ENCODE measurements at regions not wholly inside any gene's neighbourhood (a gene's known extent, or its start where the extent isn't known, plus 50 kb on each side); places are given as distances from the start of the nearest gene placed in this dataset.

DNA sequence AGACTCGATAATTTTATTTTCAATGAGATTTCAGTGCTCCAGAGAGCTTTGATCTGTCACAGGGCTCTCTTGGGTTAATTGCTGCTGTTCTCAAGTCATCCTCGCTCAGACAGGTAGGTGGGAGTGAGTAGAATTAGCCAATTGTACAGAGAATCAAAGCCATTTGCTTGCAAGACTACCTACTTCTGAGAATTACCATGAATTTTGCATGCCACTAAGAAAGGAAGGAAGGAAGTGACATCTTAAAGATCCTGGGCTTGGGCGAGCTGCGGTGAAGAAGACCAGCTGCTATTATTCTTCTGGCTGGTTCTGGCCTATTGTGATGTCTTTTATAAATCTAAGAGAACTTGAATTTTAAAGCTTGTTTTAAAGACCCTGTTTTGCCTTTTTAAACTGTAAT is 154.1 kb upstream of the LPP start:
- Histone ChIP-seq H3K36me3 (ENCODE audit: control insufficient read depth in 4 of 4, insufficient read depth in 3 of 4, low read depth in 1 of 4, low read length in 3 of 4) (no peaks in the 10 kb centered on the region), H3K4me3 (ENCODE audit: low read depth in 1 of 3, low read length in 3 of 3) (no peak overlapping the region), H3K9me3 (ENCODE audit: control insufficient read depth in 4 of 4, low read length in 3 of 4) (no peaks in the 10 kb centered on the region), H3K27me3 (ENCODE audit: control insufficient read depth in 4 of 4, insufficient read depth in 4 of 4, low read length in 3 of 4) (no peaks in the 10 kb centered on the region), H3K9ac (ENCODE audit: low read depth in 1 of 2, low read length in 2 of 2) (no peak overlapping the region), H3K4me1 (ENCODE audit: control insufficient read depth in 4 of 4, insufficient read depth in 4 of 4, low read length in 3 of 4) (peaks cover 16 to 68% (median 57%) of the 10 kb centered on the region in 4 donors), H3K27ac (ENCODE audit: low read depth in 1 of 2, low read length in 2 of 2) (peak overlapping the region; percentile 12 to 69)
- no peak for DNase-seq (ENCODE audit: low spot score)
- TF ChIP-seq, protein P1, sequence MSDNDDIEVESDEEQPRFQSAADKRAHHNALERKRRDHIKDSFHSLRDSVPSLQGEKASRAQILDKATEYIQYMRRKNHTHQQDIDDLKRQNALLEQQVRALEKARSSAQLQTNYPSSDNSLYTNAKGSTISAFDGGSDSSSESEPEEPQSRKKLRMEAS (IDR thresholded peaks at IDR 0.05): no peak
- TF ChIP-seq FOXA1 (IDR thresholded peaks at IDR 0.05) (no peak), RXRA (IDR thresholded peaks at IDR 0.05) (no peak), HNF4A (conservative IDR thresholded peaks at IDR 0.05) (no peak), SP1 (IDR thresholded peaks at IDR 0.05) (no peak)
- TF ChIP-seq, protein P2, sequence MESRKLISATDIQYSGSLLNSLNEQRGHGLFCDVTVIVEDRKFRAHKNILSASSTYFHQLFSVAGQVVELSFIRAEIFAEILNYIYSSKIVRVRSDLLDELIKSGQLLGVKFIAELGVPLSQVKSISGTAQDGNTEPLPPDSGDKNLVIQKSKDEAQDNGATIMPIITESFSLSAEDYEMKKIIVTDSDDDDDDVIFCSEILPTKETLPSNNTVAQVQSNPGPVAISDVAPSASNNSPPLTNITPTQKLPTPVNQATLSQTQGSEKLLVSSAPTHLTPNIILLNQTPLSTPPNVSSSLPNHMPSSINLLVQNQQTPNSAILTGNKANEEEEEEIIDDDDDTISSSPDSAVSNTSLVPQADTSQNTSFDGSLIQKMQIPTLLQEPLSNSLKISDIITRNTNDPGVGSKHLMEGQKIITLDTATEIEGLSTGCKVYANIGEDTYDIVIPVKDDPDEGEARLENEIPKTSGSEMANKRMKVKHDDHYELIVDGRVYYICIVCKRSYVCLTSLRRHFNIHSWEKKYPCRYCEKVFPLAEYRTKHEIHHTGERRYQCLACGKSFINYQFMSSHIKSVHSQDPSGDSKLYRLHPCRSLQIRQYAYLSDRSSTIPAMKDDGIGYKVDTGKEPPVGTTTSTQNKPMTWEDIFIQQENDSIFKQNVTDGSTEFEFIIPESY (IDR thresholded peaks at IDR 0.05): no peak
- WGBS: 78% methylated on average over 4 of the region's 4 CpGs

DNA sequence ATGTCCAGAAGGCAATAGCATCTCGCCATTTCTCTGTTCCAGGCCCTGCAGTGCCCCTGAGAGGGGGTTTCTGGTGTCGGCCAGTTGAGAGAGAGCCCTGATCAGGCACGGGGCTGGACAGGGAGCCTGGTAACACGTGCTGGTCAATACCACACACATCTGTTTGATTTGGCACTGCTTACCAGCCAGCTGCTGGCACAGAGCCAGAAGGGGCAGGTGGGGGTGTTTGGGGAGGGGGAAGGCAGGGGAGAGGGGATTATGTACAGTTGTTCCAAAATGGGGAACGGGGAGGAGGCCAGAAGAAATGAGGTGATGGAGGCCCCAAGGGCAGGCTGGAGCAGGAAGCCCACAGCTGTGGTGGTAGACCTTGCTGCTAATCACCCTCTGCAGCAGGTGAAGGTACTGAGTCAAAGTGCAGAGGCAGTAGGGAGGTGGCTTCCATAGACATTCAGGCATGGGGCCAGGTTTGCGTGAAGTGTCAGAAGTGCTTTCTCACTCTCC is 153.5 kb upstream of the LPP start:
- 23% methylated on average over 6 of the region's 6 CpGs for WGBS
- Histone ChIP-seq H3K27ac (ENCODE audit: low read depth in 1 of 2, low read length in 2 of 2) (peak overlapping the region; percentile 12 to 69), H3K27me3 (ENCODE audit: control insufficient read depth in 4 of 4, insufficient read depth in 4 of 4, low read length in 3 of 4) (no peaks in the 10 kb centered on the region), H3K9ac (ENCODE audit: low read depth in 1 of 2, low read length in 2 of 2) (no peak overlapping the region), H3K9me3 (ENCODE audit: control insufficient read depth in 4 of 4, low read length in 3 of 4) (no peaks in the 10 kb centered on the region), H3K4me3 (ENCODE audit: low read depth in 1 of 3, low read length in 3 of 3) (no peak overlapping the region), H3K4me1 (ENCODE audit: control insufficient read depth in 4 of 4, insufficient read depth in 4 of 4, low read length in 3 of 4) (peaks cover 16 to 68% (median 57%) of the 10 kb centered on the region in 4 donors), H3K36me3 (ENCODE audit: control insufficient read depth in 4 of 4, insufficient read depth in 3 of 4, low read depth in 1 of 4, low read length in 3 of 4) (no peaks in the 10 kb centered on the region)
- peak; percentile 51 for DNase-seq (ENCODE audit: low spot score)
- TF ChIP-seq, protein P3, sequence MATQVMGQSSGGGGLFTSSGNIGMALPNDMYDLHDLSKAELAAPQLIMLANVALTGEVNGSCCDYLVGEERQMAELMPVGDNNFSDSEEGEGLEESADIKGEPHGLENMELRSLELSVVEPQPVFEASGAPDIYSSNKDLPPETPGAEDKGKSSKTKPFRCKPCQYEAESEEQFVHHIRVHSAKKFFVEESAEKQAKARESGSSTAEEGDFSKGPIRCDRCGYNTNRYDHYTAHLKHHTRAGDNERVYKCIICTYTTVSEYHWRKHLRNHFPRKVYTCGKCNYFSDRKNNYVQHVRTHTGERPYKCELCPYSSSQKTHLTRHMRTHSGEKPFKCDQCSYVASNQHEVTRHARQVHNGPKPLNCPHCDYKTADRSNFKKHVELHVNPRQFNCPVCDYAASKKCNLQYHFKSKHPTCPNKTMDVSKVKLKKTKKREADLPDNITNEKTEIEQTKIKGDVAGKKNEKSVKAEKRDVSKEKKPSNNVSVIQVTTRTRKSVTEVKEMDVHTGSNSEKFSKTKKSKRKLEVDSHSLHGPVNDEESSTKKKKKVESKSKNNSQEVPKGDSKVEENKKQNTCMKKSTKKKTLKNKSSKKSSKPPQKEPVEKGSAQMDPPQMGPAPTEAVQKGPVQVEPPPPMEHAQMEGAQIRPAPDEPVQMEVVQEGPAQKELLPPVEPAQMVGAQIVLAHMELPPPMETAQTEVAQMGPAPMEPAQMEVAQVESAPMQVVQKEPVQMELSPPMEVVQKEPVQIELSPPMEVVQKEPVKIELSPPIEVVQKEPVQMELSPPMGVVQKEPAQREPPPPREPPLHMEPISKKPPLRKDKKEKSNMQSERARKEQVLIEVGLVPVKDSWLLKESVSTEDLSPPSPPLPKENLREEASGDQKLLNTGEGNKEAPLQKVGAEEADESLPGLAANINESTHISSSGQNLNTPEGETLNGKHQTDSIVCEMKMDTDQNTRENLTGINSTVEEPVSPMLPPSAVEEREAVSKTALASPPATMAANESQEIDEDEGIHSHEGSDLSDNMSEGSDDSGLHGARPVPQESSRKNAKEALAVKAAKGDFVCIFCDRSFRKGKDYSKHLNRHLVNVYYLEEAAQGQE (IDR thresholded peaks at IDR 0.05): peak; percentile 76
- TF ChIP-seq HNF4A (conservative IDR thresholded peaks at IDR 0.05) (peak in 1 of 2 donors; percentile 49), TAF1 (conservative IDR thresholded peaks at IDR 0.05) (no peak), JUND (IDR thresholded peaks at IDR 0.05) (peak in 1 of 2 donors; percentile 25), HNF4G (IDR thresholded peaks at IDR 0.05) (no peak), NR2F2 (IDR thresholded peaks at IDR 0.05) (no peak), SP1 (IDR thresholded peaks at IDR 0.05) (peak; percentile 28), RXRA (IDR thresholded peaks at IDR 0.05) (peak; percentile 29 to 58), YY1 (IDR thresholded peaks at IDR 0.05) (peak; percentile 28), EGR1 (IDR thresholded peaks at IDR 0.05; ENCODE audit: low read depth in 2 of 2) (no peak), FOXA2 (IDR thresholded peaks at IDR 0.05) (peak; percentile 62), RAD21 (IDR thresholded peaks at IDR 0.05) (peak; percentile 53 to 63), FOXA1 (IDR thresholded peaks at IDR 0.05) (no peak), GABPA (IDR thresholded peaks at IDR 0.05 in 1 of 2, conservative IDR thresholded peaks at IDR 0.05 in 1 of 2) (no peak)
- TF ChIP-seq, protein P1 (IDR thresholded peaks at IDR 0.05): no peak
- TF ChIP-seq, protein P4, sequence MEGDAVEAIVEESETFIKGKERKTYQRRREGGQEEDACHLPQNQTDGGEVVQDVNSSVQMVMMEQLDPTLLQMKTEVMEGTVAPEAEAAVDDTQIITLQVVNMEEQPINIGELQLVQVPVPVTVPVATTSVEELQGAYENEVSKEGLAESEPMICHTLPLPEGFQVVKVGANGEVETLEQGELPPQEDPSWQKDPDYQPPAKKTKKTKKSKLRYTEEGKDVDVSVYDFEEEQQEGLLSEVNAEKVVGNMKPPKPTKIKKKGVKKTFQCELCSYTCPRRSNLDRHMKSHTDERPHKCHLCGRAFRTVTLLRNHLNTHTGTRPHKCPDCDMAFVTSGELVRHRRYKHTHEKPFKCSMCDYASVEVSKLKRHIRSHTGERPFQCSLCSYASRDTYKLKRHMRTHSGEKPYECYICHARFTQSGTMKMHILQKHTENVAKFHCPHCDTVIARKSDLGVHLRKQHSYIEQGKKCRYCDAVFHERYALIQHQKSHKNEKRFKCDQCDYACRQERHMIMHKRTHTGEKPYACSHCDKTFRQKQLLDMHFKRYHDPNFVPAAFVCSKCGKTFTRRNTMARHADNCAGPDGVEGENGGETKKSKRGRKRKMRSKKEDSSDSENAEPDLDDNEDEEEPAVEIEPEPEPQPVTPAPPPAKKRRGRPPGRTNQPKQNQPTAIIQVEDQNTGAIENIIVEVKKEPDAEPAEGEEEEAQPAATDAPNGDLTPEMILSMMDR (IDR thresholded peaks at IDR 0.05; ENCODE audit: low read depth, low read length, missing input control): no peak
- TF ChIP-seq, protein P2 (IDR thresholded peaks at IDR 0.05): no peak
- TF ChIP-seq, protein P5, sequence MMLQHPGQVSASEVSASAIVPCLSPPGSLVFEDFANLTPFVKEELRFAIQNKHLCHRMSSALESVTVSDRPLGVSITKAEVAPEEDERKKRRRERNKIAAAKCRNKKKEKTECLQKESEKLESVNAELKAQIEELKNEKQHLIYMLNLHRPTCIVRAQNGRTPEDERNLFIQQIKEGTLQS (IDR thresholded peaks at IDR 0.05): no peak

Measured in liver (tissue), 8 donors.